Fibroblast of lung (primary cell): ENCODE measurements at regions not wholly inside any gene's neighbourhood (a gene's known extent, or its start where the extent isn't known, plus 50 kb on each side); places are given as distances from the start of the nearest gene placed in this dataset.

ENCODE experiments used
- CTCF ChIP-seq, 2 donors: IDR thresholded peaks in 1 of 2; conservative IDR thresholded peaks in 1 of 2; 1 replicate in 1 of 2; 2 replicates in 1 of 2; pipeline ENCODE4 v1.5.1; 2011 to 2012; ENCODE audit warnings: low read length in 2 of 2, control low read depth in 1 of 2, inconsistent platforms in 1 of 2, low read depth in 1 of 2, mild to moderate bottlenecking in 1 of 2
- EZH2 ChIP-seq: IDR thresholded peaks from 2 replicates; pipeline ENCODE4 v1.5.1; 2012; ENCODE audit warnings: low read length, control low read depth, mild to moderate bottlenecking; ENCODE audit errors: missing control alignments

DNA sequence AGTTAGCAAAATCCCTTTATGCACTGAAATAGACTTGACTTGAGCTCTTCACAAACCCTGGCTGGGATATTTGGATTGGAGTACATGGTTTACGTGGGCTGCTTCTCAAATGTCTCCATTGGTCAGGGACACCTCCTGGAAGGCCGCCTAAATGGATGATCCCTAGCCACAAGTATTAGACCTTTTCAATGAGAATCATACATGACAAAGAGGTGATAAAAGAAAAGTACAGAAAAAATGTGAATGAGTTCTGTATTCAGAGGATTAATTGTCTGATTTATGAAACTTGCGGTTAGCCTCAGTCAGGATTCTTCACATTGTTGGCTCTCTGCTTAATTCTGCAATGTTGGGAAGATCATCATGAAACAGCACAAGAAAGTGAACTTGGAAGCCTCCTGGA, 752.8 kb upstream of the ADAMTS16 start:
- no peak for TF ChIP-seq EZH2
- no peak for TF ChIP-seq CTCF (conservative IDR thresholded peaks at IDR 0.05 in 1 of 2, IDR thresholded peaks at IDR 0.05 in 1 of 2; ENCODE audit: low read depth in 1 of 2, low read length in 2 of 2)
